Stimulated activated CD4-positive, alpha-beta T cell treated with anti-CD3 and anti-CD28 coated beads, Interleukin-2, amount 100 ng/mL, for 4 hours (primary cell): ENCODE measurements at regions not wholly inside any gene's neighbourhood (a gene's known extent, or its start where the extent isn't known, plus 50 kb on each side); places are given as distances from the start of the nearest gene placed in this dataset.
"Not testable (repeated sequence)": the region's sequence is repeated elsewhere in the genome, so short reads cannot be mapped to it uniquely, and the experiment has no call there.

Source experiments
- DNase-seq: peaks from one replicate; pipeline ENCODE4 v3.0.0-alpha.2; 2020; ENCODE audit warnings: low read depth

GRCh38 chr6:26799903-26800633, 140.5 kb upstream of the ZNF322 start:
- DNase-seq, result not testable (repeated sequence)

GRCh38 chr6:26803762-26804161, 144.2 kb upstream of the ZNF322 start:
- DNase-seq, result not testable (repeated sequence)

GRCh38 chr6:26811486-26812116, 152.1 kb upstream of the ZNF322 start:
- DNase-seq, result not testable (repeated sequence)

- not testable (repeated sequence) for DNase-seq
Measured at GRCh38 chr6:26818640-26819225, 159.2 kb upstream of the ZNF322 start.

- not testable (repeated sequence) for DNase-seq
Measured at GRCh38 chr6:26827965-26828364, 168.4 kb upstream of the ZNF322 start.

GRCh38 chr6:26829480-26829879, 169.9 kb upstream of the ZNF322 start:
- not testable (repeated sequence) for DNase-seq

GRCh38 chr6:26830992-26831391, 171.4 kb upstream of the ZNF322 start:
- DNase-seq, result not testable (repeated sequence)

- DNase-seq, result not testable (repeated sequence)
Measured at GRCh38 chr6:26835707-26836106, 176.2 kb upstream of the ZNF322 start.

GRCh38 chr6:26836657-26837056, 177.1 kb upstream of the ZNF322 start:
- DNase-seq, result not testable (repeated sequence)

GRCh38 chr6:26844823-26845222, 185.3 kb upstream of the ZNF322 start:
- DNase-seq, result not testable (repeated sequence)

- DNase-seq, result not testable (repeated sequence)
Measured at GRCh38 chr6:26857289-26857688, 197.7 kb upstream of the ZNF322 start.

- not testable (repeated sequence) for DNase-seq
Measured at GRCh38 chr6:26859067-26859770, 199.7 kb upstream of the ZNF322 start.

GRCh38 chr6:26859771-26860163, 200.2 kb upstream of the ZNF322 start:
- DNase-seq, result not testable (repeated sequence)

- DNase-seq, result not testable (repeated sequence)
Measured at GRCh38 chr6:26861913-26862312, 202.4 kb upstream of the ZNF322 start.

GRCh38 chr6:26863641-26864040, 204.1 kb upstream of the ZNF322 start:
- not testable (repeated sequence) for DNase-seq

GRCh38 chr6:26898785-26899184, 239.2 kb upstream of the ZNF322 start:
- DNase-seq, result not testable (repeated sequence)

GRCh38 chr6:26924206-26924605, 264.7 kb upstream of the ZNF322 start:
- not testable (repeated sequence) for DNase-seq

GRCh38 chr6:26928190-26928589, 268.6 kb upstream of the ZNF322 start:
- DNase-seq, result not testable (repeated sequence)

GRCh38 chr6:26937258-26937657, 277.7 kb upstream of the ZNF322 start:
- DNase-seq, result not testable (repeated sequence)

GRCh38 chr6:26951211-26951610, 291.7 kb upstream of the ZNF322 start:
- not testable (repeated sequence) for DNase-seq

GRCh38 chr6:26956078-26956600, 291.4 kb upstream of the PRSS16 start:
- peak; percentile 8 for DNase-seq

GRCh38 chr6:26956601-26957184, 290.8 kb upstream of the PRSS16 start:
- peak; percentile 69 for DNase-seq
